ENCODE measurements at regions not wholly inside any gene's neighbourhood (a gene's known extent, or its start where the extent isn't known, plus 50 kb on each side); places are given as distances from the start of the nearest gene placed in this dataset.

- no peak for TF ChIP-seq CTCF (IDR thresholded peaks at IDR 0.05; ENCODE audit: control insufficient read depth, insufficient read depth, low read depth, low read length, missing control alignments)
Measured at GRCh38 chr2:129912066-129912820, 67.2 kb upstream of the RAB6C start.

GRCh38 chr2:129912871-129913694, 66.4 kb upstream of the RAB6C start:
- TF ChIP-seq CTCF (IDR thresholded peaks at IDR 0.05; ENCODE audit: control insufficient read depth, insufficient read depth, low read depth, low read length, missing control alignments): no peak
- H3K4me3 ChIP-seq (ENCODE audit: control insufficient read depth, low read depth, low read length): no peak overlapping the region
- DNase-seq (ENCODE audit: low read depth): no peak

More at GRCh38 chr2:129912066-129912820, 67.2 kb upstream of the RAB6C start:
- no peak for DNase-seq (ENCODE audit: low read depth)
- no peak overlapping the region for H3K4me3 ChIP-seq (ENCODE audit: control insufficient read depth, low read depth, low read length)

GRCh38 chr2:129913695-129914495, 65.6 kb upstream of the RAB6C start:
- no peak overlapping the region for H3K4me3 ChIP-seq (ENCODE audit: control insufficient read depth, low read depth, low read length)

GRCh38 chr2:129914538-129915302, 64.7 kb upstream of the RAB6C start:
- TF ChIP-seq CTCF (IDR thresholded peaks at IDR 0.05; ENCODE audit: control insufficient read depth, insufficient read depth, low read depth, low read length, missing control alignments): no peak
- H3K4me3 ChIP-seq (ENCODE audit: control insufficient read depth, low read depth, low read length): no peak overlapping the region
- no peak for DNase-seq (ENCODE audit: low read depth)

More at GRCh38 chr2:129913695-129914495, 65.6 kb upstream of the RAB6C start:
- DNase-seq (ENCODE audit: low read depth): no peak
- no peak for TF ChIP-seq CTCF (IDR thresholded peaks at IDR 0.05; ENCODE audit: control insufficient read depth, insufficient read depth, low read depth, low read length, missing control alignments)

- DNase-seq (ENCODE audit: low read depth): no peak
Measured at GRCh38 chr2:129915303-129915840, 64.1 kb upstream of the RAB6C start.

More at GRCh38 chr2:129915303-129915840, 64.1 kb upstream of the RAB6C start:
- no peak for TF ChIP-seq CTCF (IDR thresholded peaks at IDR 0.05; ENCODE audit: control insufficient read depth, insufficient read depth, low read depth, low read length, missing control alignments)
- no peak overlapping the region for H3K4me3 ChIP-seq (ENCODE audit: control insufficient read depth, low read depth, low read length)
